H1 (cell line): ENCODE measurements at regions not wholly inside any gene's neighbourhood (a gene's known extent, or its start where the extent isn't known, plus 50 kb on each side); places are given as distances from the start of the nearest gene placed in this dataset.

ENCODE experiments used
- CTCF ChIA-PET: fragments of 300-600 bp; sonication (Branson Sonifier 250); formaldehyde crosslinking; loops from one replicate; lab custom pipeline; 2021; ENCODE audit not compliant: partially characterized antibody; lab: Charles Lee
- POLR2A ChIA-PET: fragments of 300-600 bp; sonication (Branson Sonifier 250); formaldehyde crosslinking; loops from one replicate; lab custom pipeline; 2021; ENCODE audit warnings: inconsistent platforms; ENCODE audit not compliant: partially characterized antibody; lab: Charles Lee
- DNase-seq, 2 experiments: peaks; one replicate each; pipeline versions ENCODE4 v3.0.0 to v3.0.0-alpha.2; 2010 to 2022; ENCODE audit warnings: low spot score in 2 of 2, low read depth in 1 of 2, mixed read lengths in 1 of 2
- FAIRE-seq: peaks from 2 replicates; lab custom pipeline; 2011; peaks lifted over from hg19 to GRCh38; lab: Jason Lieb, UNC
- H2AFZ ChIP-seq: 2 replicates; pipeline ENCODE4 v1.8.1; 2012; ENCODE audit warnings: low read length, inconsistent platforms
- H2AK5ac ChIP-seq: 2 replicates; pipeline ENCODE4 v1.6.1; 2013; ENCODE audit warnings: low read depth, low read length
- H2BK120ac ChIP-seq: replicated peaks from 2 replicates; pipeline ENCODE3; 2013; ENCODE audit warnings: low read depth, low read length, inconsistent platforms
- H2BK12ac ChIP-seq: 2 replicates; pipeline ENCODE4 v1.6.1; 2013; ENCODE audit warnings: low read depth, low read length
- H2BK15ac ChIP-seq: 2 replicates; pipeline ENCODE4 v1.6.1; 2013; ENCODE audit warnings: low read length
- H2BK20ac ChIP-seq: 2 replicates; pipeline ENCODE4 v1.6.1; 2013; ENCODE audit warnings: low read length
- H2BK5ac ChIP-seq: 2 replicates; pipeline ENCODE4 v1.6.1; 2013; ENCODE audit warnings: low read depth, low read length
- H3K14ac ChIP-seq: 2 replicates; pipeline ENCODE4 v1.6.1; 2013; ENCODE audit warnings: inconsistent platforms; ENCODE audit not compliant: insufficient read length
- H3K18ac ChIP-seq: 2 replicates; pipeline ENCODE4 v1.6.1; 2013; ENCODE audit warnings: low read length; ENCODE audit errors: extremely low read depth
- H3K23ac ChIP-seq: 2 replicates; pipeline ENCODE4 v1.6.1; 2013; ENCODE audit warnings: inconsistent platforms; ENCODE audit not compliant: insufficient read length
- H3K23me2 ChIP-seq: 2 replicates; pipeline ENCODE4 v1.6.1; 2013; ENCODE audit warnings: low read depth, low read length
- H3K27ac ChIP-seq: 2 replicates; pipeline ENCODE4 v1.6.1; 2011; ENCODE audit warnings: low read depth, low read length, inconsistent platforms
- H3K27me3 ChIP-seq, 4 experiments: replicated peaks in 1 of 4; 1 replicate in 1 of 4; 2 replicates in 3 of 4; pipeline versions ENCODE4 v1.6.1 to v1.8.1; 2011 to 2013; ENCODE audit warnings: low read length in 3 of 4, mild to moderate bottlenecking in 3 of 4, inconsistent platforms in 2 of 4, mixed read lengths in 2 of 4, moderate library complexity in 1 of 4; ENCODE audit not compliant: control insufficient read depth in 3 of 4, insufficient read depth in 3 of 4; ENCODE audit errors: extremely low read depth in 1 of 4
- H3K36me3 ChIP-seq, 4 experiments: 2 replicates each; pipeline versions ENCODE4 v1.6.1 to v1.8.1; 2011 to 2013; ENCODE audit warnings: mild to moderate bottlenecking in 4 of 4, low read length in 3 of 4, moderate library complexity in 2 of 4, control low read depth in 1 of 4, inconsistent platforms in 1 of 4; ENCODE audit not compliant: insufficient read depth in 4 of 4, control insufficient read depth in 2 of 4
- H3K4ac ChIP-seq: replicated peaks from 2 replicates; pipeline ENCODE3; 2013; ENCODE audit warnings: low read length, low read depth, mixed read lengths, inconsistent platforms; ENCODE audit not compliant: insufficient read length
- H3K4me1 ChIP-seq, 4 experiments: replicated peaks in 1 of 4; 1 replicate in 1 of 4; 2 replicates in 3 of 4; pipeline versions ENCODE4 v1.6.1 to v1.8.1; 2011 to 2013; ENCODE audit warnings: low read length in 3 of 4, inconsistent platforms in 2 of 4, mixed read lengths in 1 of 4; ENCODE audit not compliant: insufficient read depth in 4 of 4, control insufficient read depth in 3 of 4
- H3K4me2 ChIP-seq, 2 experiments: 2 replicates each; pipeline versions ENCODE4 v1.6.1 to v1.8.1; 2011 to 2013; ENCODE audit warnings: low read depth in 2 of 2, low read length in 2 of 2, control low read depth in 1 of 2, inconsistent platforms in 1 of 2, mild to moderate bottlenecking in 1 of 2; ENCODE audit not compliant: insufficient read depth in 1 of 2
- H3K4me3 ChIP-seq, 4 experiments: fragments of 200-600, 300-600 bp in 1 of 4; sonication (generic), shearing (Covaris generic), sonication (Bioruptor Twin) in 1 of 4; 2 replicates each; pipeline versions ENCODE4 v1.5.1 to v1.8.1; 2011 to 2016; ENCODE audit warnings: low read length in 4 of 4, low read depth in 3 of 4, control low read depth in 2 of 4, inconsistent platforms in 2 of 4, mild to moderate bottlenecking in 2 of 4, mixed read lengths in 1 of 4, moderate library complexity in 1 of 4; ENCODE audit not compliant: insufficient read depth in 2 of 4; ENCODE audit errors: extremely low read depth in 1 of 4
- H3K56ac ChIP-seq: replicated peaks from 2 replicates; pipeline ENCODE3; 2013; ENCODE audit warnings: low read depth, mild to moderate bottlenecking, mixed read lengths, low read length, inconsistent platforms; ENCODE audit not compliant: insufficient read length
- H3K79me1 ChIP-seq: 2 replicates; pipeline ENCODE4 v1.6.1; 2013; ENCODE audit warnings: low read depth, low read length, control low read depth
- H3K79me2 ChIP-seq, 2 experiments: 2 replicates each; pipeline versions ENCODE4 v1.6.1 to v1.8.1; 2012 to 2013; ENCODE audit warnings: low read length in 2 of 2, mild to moderate bottlenecking in 2 of 2, inconsistent platforms in 1 of 2; ENCODE audit not compliant: insufficient read depth in 2 of 2, control insufficient read depth in 1 of 2
- H3K9ac ChIP-seq, 4 experiments: replicated peaks in 1 of 4; 1 replicate in 1 of 4; 2 replicates in 3 of 4; pipeline versions ENCODE4 v1.6.1 to v1.8.1; 2011 to 2013; ENCODE audit warnings: low read depth in 3 of 4, low read length in 3 of 4, control low read depth in 2 of 4, mild to moderate bottlenecking in 2 of 4, moderate library complexity in 2 of 4, inconsistent platforms in 1 of 4; ENCODE audit errors: extremely low read depth in 1 of 4
- H3K9me3 ChIP-seq, 2 experiments: 2 replicates each; pipeline versions ENCODE4 v1.6.1 to v1.8.1; 2012 to 2013; ENCODE audit warnings: mild to moderate bottlenecking in 2 of 2, moderate library complexity in 2 of 2, control low read depth in 1 of 2, inconsistent platforms in 1 of 2, low read depth in 1 of 2, low read length in 1 of 2, mixed read lengths in 1 of 2; ENCODE audit not compliant: insufficient read depth in 2 of 2
- H4K20me1 ChIP-seq, 2 experiments: replicated peaks in 1 of 2; 2 replicates each; pipeline versions ENCODE3 to v1.8.1; 2011 to 2013; ENCODE audit warnings: inconsistent platforms in 2 of 2, low read length in 2 of 2, mild to moderate bottlenecking in 1 of 2; ENCODE audit not compliant: insufficient read depth in 2 of 2, control insufficient read depth in 1 of 2
- H4K5ac ChIP-seq: 2 replicates; pipeline ENCODE4 v1.6.1; 2013; ENCODE audit warnings: low read length, low read depth, mixed read lengths, inconsistent platforms; ENCODE audit not compliant: insufficient read length
- H4K8ac ChIP-seq: 2 replicates; pipeline ENCODE4 v1.8.0; 2013; ENCODE audit warnings: mild to moderate bottlenecking, moderate library complexity, low read length, inconsistent platforms; ENCODE audit not compliant: insufficient read depth; ENCODE audit errors: extremely low read depth
- H4K91ac ChIP-seq: replicated peaks from 2 replicates; pipeline ENCODE3; 2013; ENCODE audit warnings: low read length, mixed read lengths, inconsistent platforms; ENCODE audit not compliant: insufficient read length
- POU5F1 ChIP-seq: IDR thresholded peaks from 2 replicates; pipeline ENCODE4 v1.6.1; 2011; ENCODE audit warnings: low read depth, mild to moderate bottlenecking, low read length, moderate library complexity
- WGBS, 2 experiments: shearing (Covaris generic) in 1 of 2; methylation state at CpG; one replicate each; pipeline versions ENCODE4 v1.1.6 to v1.1.7; 2013 to 2015; ENCODE audit warnings: low lambda C conversion rate in 2 of 2, mixed read lengths in 2 of 2, inconsistent platforms in 1 of 2, low coverage in 1 of 2, missing lambda C conversion rate in 1 of 2; ENCODE audit not compliant: insufficient replicate concordance in 2 of 2, insufficient coverage in 1 of 2, insufficient read length in 1 of 2; ENCODE audit errors: extremely low coverage in 1 of 2, missing lambda C conversion rate in 1 of 2; 5-methylcytosine and 5-hydroxymethylcytosine counted together
- TF ChIP-seq, protein P1 (sequence below), 3 experiments: IDR thresholded peaks; 1 replicate in 2 of 3; 2 replicates in 1 of 3; pipeline versions ENCODE4 v1.5.1 to v1.6.1; 2011; ENCODE audit warnings: low read length in 3 of 3, mild to moderate bottlenecking in 3 of 3, inconsistent platforms in 2 of 3, low read depth in 1 of 3, moderate library complexity in 1 of 3; ENCODE audit not compliant: insufficient read depth in 1 of 3; ENCODE audit errors: control extremely low read depth in 1 of 3

DNA sequence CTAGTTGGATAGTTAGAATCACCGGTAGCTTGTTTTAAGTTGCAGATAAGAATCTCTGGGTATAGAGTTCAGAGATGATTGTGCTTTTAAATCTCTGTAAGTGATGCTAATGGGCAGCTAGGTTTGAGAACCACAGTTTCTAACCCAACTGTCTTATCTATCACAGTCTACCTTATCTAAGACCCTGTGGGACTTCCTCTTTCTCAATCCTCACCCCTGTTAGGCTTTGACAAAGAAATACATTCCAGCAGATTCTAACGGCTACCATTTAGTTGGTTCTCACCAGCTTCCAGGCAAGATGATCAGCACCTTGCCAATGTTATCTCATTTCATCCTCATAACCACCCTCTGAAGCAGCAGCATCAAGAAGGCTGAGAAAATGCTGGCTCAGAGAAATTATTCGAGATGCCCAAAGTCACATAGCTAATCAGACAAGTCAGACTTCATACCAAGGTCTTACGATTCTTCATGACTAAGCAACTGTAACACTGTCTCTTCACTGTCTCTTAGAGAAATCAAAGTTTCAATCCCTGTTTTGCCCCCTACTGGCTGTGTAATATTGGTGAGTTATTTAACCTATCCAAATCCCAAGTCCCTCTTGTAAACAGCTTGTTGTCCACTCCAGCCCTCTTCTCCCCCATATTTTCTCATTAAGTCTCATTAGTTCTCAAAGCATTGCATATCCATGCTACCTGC, 192.4 kb upstream of the API5 start:
- FAIRE-seq (no peak), DNase-seq (no peak)
- H3K27me3 ChIP-seq: no peaks in the 10 kb centered on the region
- ChIA-PET CTCF (interaction anchor here (1.0 to 2.4 kb wide), 3 partner anchors 10 to 164 kb away, joined by 4 to 12 read pairs (median 4); no protein-coding TSS in a partner anchor), POLR2A (no interaction called here)
- H3K9me3 ChIP-seq: peaks cover 0 to 11% of the 10 kb centered on the region in 2 experiments; a peak in 2 of 4 replicates
- H3K56ac ChIP-seq: no peak overlapping the region
- H3K36me3 ChIP-seq: no peaks in the 10 kb centered on the region
- H2BK12ac ChIP-seq: no peak overlapping the region
- no peak overlapping the region for H3K23ac ChIP-seq
- no peak overlapping the region for H3K27ac ChIP-seq
- H3K18ac ChIP-seq: no peak overlapping the region
- no peak overlapping the region for H4K8ac ChIP-seq
- no peaks in the 10 kb centered on the region for H4K20me1 ChIP-seq
- 85% methylated on average over 4 of the region's 4 CpGs; no CpG with 5 or more reads in 1 of the 2 experiments for WGBS, 2 experiments
- H3K4me1 ChIP-seq: no peaks in the 10 kb centered on the region
- H2BK120ac ChIP-seq: no peak overlapping the region
- H3K4ac ChIP-seq: no peak overlapping the region
- no peak overlapping the region for H4K91ac ChIP-seq
- no peak overlapping the region for H2BK5ac ChIP-seq
- no peak overlapping the region for H3K14ac ChIP-seq
- 0 out of 2 replicates have a peak overlapping the region, but pooled peaks have one; percentile 33 for H2BK15ac ChIP-seq
- no peaks in the 10 kb centered on the region for H3K79me2 ChIP-seq
- no peak overlapping the region for H3K9ac ChIP-seq
- no peaks in the 10 kb centered on the region for H3K23me2 ChIP-seq
- H4K5ac ChIP-seq: no peak overlapping the region
- no peak overlapping the region for H2AFZ ChIP-seq
- no peak overlapping the region for H2AK5ac ChIP-seq
- no peaks in the 10 kb centered on the region for H3K79me1 ChIP-seq
- TF ChIP-seq, protein P1, sequence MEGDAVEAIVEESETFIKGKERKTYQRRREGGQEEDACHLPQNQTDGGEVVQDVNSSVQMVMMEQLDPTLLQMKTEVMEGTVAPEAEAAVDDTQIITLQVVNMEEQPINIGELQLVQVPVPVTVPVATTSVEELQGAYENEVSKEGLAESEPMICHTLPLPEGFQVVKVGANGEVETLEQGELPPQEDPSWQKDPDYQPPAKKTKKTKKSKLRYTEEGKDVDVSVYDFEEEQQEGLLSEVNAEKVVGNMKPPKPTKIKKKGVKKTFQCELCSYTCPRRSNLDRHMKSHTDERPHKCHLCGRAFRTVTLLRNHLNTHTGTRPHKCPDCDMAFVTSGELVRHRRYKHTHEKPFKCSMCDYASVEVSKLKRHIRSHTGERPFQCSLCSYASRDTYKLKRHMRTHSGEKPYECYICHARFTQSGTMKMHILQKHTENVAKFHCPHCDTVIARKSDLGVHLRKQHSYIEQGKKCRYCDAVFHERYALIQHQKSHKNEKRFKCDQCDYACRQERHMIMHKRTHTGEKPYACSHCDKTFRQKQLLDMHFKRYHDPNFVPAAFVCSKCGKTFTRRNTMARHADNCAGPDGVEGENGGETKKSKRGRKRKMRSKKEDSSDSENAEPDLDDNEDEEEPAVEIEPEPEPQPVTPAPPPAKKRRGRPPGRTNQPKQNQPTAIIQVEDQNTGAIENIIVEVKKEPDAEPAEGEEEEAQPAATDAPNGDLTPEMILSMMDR (IDR thresholded peaks at IDR 0.05; ENCODE audit: control extremely low read depth in 1 of 3, insufficient read depth in 1 of 3, low read depth in 1 of 3, low read length in 3 of 3): peak in 1 of 3 experiments; percentile 22; a peak in 1 of 4 replicates
- TF ChIP-seq POU5F1: no peak
- H2BK20ac ChIP-seq: no peak overlapping the region
- no peak overlapping the region for H3K4me2 ChIP-seq
- H3K4me3 ChIP-seq: no peak overlapping the region
